Fibroblast of gingiva (primary cell): ENCODE measurements at regions not wholly inside any gene's neighbourhood (a gene's known extent, or its start where the extent isn't known, plus 50 kb on each side); places are given as distances from the start of the nearest gene placed in this dataset.

Experiments used
- DNase-seq: peaks from one replicate; pipeline ENCODE4 v3.0.0-alpha.2; 2011; ENCODE audit warnings: low read depth

GRCh38 chr6:113143206-113143605 is 713.9 kb upstream of the MARCKS start:
- no peak for DNase-seq

GRCh38 chr6:113144117-113144516 is 713.0 kb upstream of the MARCKS start:
- no peak for DNase-seq

GRCh38 chr6:113146878-113147277 is 710.3 kb upstream of the MARCKS start:
- DNase-seq = no peak

GRCh38 chr6:113147544-113147943 is 709.6 kb upstream of the MARCKS start:
- peak; percentile 71 for DNase-seq

GRCh38 chr6:113148566-113148965 is 708.6 kb upstream of the MARCKS start:
- DNase-seq = no peak

GRCh38 chr6:113149511-113149910 is 707.6 kb upstream of the MARCKS start:
- DNase-seq = peak; percentile 27

- DNase-seq = no peak
Observed at GRCh38 chr6:113160306-113161017, 696.7 kb upstream of the MARCKS start.

- DNase-seq = no peak
Observed at GRCh38 chr6:113161018-113161315, 696.2 kb upstream of the MARCKS start.

- DNase-seq = no peak
Observed at GRCh38 chr6:113162739-113163138, 694.4 kb upstream of the MARCKS start.

- DNase-seq = no peak
Observed at GRCh38 chr6:113168057-113168456, 689.1 kb upstream of the MARCKS start.

GRCh38 chr6:113169484-113169883 is 687.7 kb upstream of the MARCKS start:
- no peak for DNase-seq

- no peak for DNase-seq
Observed at GRCh38 chr6:113170454-113170853, 686.7 kb upstream of the MARCKS start.

GRCh38 chr6:113171882-113172281 is 685.3 kb upstream of the MARCKS start:
- DNase-seq = no peak

GRCh38 chr6:113172531-113172966 is 684.6 kb upstream of the MARCKS start:
- no peak for DNase-seq

GRCh38 chr6:113178349-113178748 is 678.8 kb upstream of the MARCKS start:
- DNase-seq = no peak

GRCh38 chr6:113181164-113181563 is 676.0 kb upstream of the MARCKS start:
- DNase-seq = no peak

GRCh38 chr6:113182370-113183141 is 674.6 kb upstream of the MARCKS start:
- peak; percentile 87 for DNase-seq

- peak; percentile 54 for DNase-seq
Observed at GRCh38 chr6:113184291-113184690, 672.9 kb upstream of the MARCKS start.

- no peak for DNase-seq
Observed at GRCh38 chr6:113184736-113185135, 672.4 kb upstream of the MARCKS start.

- no peak for DNase-seq
Observed at GRCh38 chr6:113185299-113185698, 671.8 kb upstream of the MARCKS start.

- peak; percentile 61 for DNase-seq
Observed at GRCh38 chr6:113187661-113188060, 669.5 kb upstream of the MARCKS start.

GRCh38 chr6:113188962-113189361 is 668.2 kb upstream of the MARCKS start:
- no peak for DNase-seq

- no peak for DNase-seq
Observed at GRCh38 chr6:113190170-113190569, 667.0 kb upstream of the MARCKS start.

- DNase-seq = no peak
Observed at GRCh38 chr6:113194090-113194489, 663.1 kb upstream of the MARCKS start.
